ENCODE measurements at regions not wholly inside any gene's neighbourhood (a gene's known extent, or its start where the extent isn't known, plus 50 kb on each side); places are given as distances from the start of the nearest gene placed in this dataset.

GRCh38 chr5:158644301-158644700 is 455.4 kb downstream of the EBF1 start:
- DNase-seq (ENCODE audit: low spot score) = no peak

GRCh38 chr5:158643840-158644239 is 455.9 kb downstream of the EBF1 start:
- DNase-seq (ENCODE audit: low spot score) = no peak

- DNase-seq (ENCODE audit: low spot score) = no peak
Measured at GRCh38 chr5:158642879-158643278, 456.8 kb downstream of the EBF1 start.

- DNase-seq (ENCODE audit: low spot score) = no peak
Measured at GRCh38 chr5:158641016-158641415, 458.7 kb downstream of the EBF1 start.

GRCh38 chr5:158640593-158640980 is 459.1 kb downstream of the EBF1 start:
- peak; percentile 19 for DNase-seq (ENCODE audit: low spot score)

- DNase-seq (ENCODE audit: low spot score) = no peak
Measured at GRCh38 chr5:158639881-158640592, 459.7 kb downstream of the EBF1 start.

GRCh38 chr5:158638396-158638795 is 461.3 kb downstream of the EBF1 start:
- DNase-seq (ENCODE audit: low spot score) = no peak

- DNase-seq (ENCODE audit: low spot score) = no peak
Measured at GRCh38 chr5:158637039-158637438, 462.7 kb downstream of the EBF1 start.

- DNase-seq (ENCODE audit: low spot score) = no peak
Measured at GRCh38 chr5:158635565-158635964, 464.2 kb downstream of the EBF1 start.

- no peak for DNase-seq (ENCODE audit: low spot score)
Measured at GRCh38 chr5:158634714-158635113, 465.0 kb downstream of the EBF1 start.

- no peak for DNase-seq (ENCODE audit: low spot score)
Measured at GRCh38 chr5:158629591-158630312, 470.0 kb downstream of the EBF1 start.

- no peak for DNase-seq (ENCODE audit: low spot score)
Measured at GRCh38 chr5:158626718-158627117, 473.0 kb downstream of the EBF1 start.

- DNase-seq (ENCODE audit: low spot score) = no peak
Measured at GRCh38 chr5:158623971-158624370, 475.7 kb downstream of the EBF1 start.

- DNase-seq (ENCODE audit: low spot score) = no peak
Measured at GRCh38 chr5:158621391-158621790, 478.3 kb downstream of the EBF1 start.

- peak; percentile 8 for DNase-seq (ENCODE audit: low spot score)
Measured at GRCh38 chr5:158619083-158619788, 480.5 kb downstream of the EBF1 start.

GRCh38 chr5:158618256-158618655 is 481.5 kb downstream of the EBF1 start:
- DNase-seq (ENCODE audit: low spot score) = no peak

GRCh38 chr5:158616707-158617106 is 483.0 kb downstream of the EBF1 start:
- no peak for DNase-seq (ENCODE audit: low spot score)

GRCh38 chr5:158614951-158615350 is 484.8 kb downstream of the EBF1 start:
- DNase-seq (ENCODE audit: low spot score) = no peak

- DNase-seq (ENCODE audit: low spot score) = no peak
Measured at GRCh38 chr5:158611581-158611980, 488.1 kb downstream of the EBF1 start.

GRCh38 chr5:158610051-158610415 is 489.7 kb downstream of the EBF1 start:
- no peak for DNase-seq (ENCODE audit: low spot score)

- DNase-seq (ENCODE audit: low spot score) = no peak
Measured at GRCh38 chr5:158609333-158610050, 490.2 kb downstream of the EBF1 start.

- DNase-seq (ENCODE audit: low spot score) = no peak
Measured at GRCh38 chr5:158607088-158607487, 492.6 kb downstream of the EBF1 start.

- DNase-seq (ENCODE audit: low spot score) = no peak
Measured at GRCh38 chr5:158606233-158606632, 493.5 kb downstream of the EBF1 start.

All from HuH-7 (cell line).